GM21529 (cell line): ENCODE measurements at regions not wholly inside any gene's neighbourhood (a gene's known extent, or its start where the extent isn't known, plus 50 kb on each side); places are given as distances from the start of the nearest gene placed in this dataset.
A peak's percentile ranks its signal among the peaks of the same experiment; 100 is the strongest.
"Not testable (repeated sequence)": the region's sequence is repeated elsewhere in the genome, so short reads cannot be mapped to it uniquely, and the experiment has no call there.

Experiments
- ATAC-seq: cut with Tn5 transposase; IDR thresholded peaks from one replicate; pipeline ENCODE4 v1.9.1; 2021; ENCODE audit not compliant: unreplicated experiment

DNA sequence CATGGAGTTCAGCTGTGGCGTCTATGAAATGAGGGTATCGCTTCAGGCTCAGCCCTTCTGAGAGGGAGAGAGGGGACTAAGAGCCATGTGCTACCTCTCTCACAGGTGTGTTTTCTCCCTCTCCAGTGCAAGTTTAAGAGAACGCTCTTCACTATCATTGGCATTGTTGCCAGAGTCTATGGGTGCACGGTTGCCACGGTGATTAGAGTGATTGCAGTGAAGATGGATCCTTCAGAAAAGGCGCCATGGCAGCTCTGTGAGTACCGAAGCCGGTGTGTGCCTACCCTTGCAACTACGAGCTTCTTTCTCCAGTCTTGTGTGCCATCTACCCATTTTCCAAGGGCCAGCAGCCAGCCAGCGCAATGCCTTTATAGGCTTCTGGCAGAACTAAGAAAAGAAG lies 290.5 kb downstream of the OMA1 start:
- ATAC-seq = no peak

DNA sequence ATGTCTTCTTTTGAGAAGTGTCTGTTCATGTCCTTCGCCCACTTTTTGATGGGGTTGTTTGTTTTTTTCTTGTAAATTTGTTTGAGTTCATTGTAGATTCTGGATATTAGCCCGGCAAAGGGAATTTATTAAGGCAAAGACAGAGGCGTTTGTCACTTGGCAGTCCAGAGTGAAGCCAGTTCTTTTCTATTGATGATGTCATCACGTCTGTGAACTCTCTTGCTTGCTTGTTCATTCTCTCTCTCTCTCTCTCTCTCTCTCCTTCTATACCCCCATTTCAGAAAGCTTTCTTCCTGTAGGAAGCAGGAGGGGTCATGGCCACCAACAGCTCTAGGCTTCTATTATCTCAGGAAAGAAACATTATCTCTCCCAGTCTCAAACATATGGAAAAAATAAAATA lies 291.3 kb downstream of the OMA1 start:
- no peak for ATAC-seq

DNA sequence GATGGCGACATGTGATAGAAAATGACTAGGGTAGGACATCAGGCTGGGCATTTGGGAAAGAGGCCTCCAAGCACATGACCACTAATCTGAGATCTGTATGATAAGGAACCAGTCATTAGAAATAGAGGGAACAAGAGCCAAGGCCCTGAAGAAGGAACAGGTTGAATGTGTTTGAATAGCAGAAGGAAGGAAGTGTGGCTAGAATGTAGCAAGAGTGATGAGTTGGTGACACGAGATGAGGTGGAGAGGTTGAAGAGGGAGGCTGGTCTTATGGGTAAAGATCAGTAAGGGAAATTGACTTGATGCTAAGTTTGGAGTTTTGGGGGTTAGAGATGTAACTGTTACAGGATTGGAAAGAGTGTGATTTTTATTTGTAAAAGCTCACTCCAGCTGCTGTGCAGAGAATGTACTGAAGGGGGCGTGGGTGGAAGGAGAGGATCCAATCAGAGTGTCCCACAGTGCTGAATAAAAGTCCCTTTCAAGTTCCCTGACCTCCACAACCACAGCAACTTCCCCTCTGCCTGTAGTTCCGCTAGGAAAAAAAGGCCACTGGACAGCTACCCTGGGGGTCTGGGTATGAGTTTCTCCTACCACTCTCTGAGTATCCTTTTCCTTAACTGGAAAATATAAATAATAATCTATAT lies 295.0 kb downstream of the OMA1 start:
- no peak for ATAC-seq

DNA sequence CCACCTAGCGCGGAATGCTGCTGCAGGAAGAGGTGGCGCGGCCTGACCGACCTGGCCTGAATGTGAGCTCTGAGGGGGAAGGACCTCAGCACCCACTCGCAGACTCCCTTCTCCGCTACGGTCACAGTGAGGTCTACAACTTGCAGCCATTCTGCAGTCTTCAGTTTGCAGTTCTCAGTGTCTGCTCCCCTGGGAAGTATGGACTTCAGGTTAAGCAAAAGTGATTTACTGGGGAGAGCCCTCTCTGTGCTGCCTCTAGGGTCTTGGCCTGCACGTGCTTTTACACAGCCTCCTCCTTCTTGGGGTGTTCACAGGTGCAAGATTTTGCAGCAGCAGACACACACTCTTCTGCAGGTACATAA lies 296.0 kb downstream of the OMA1 start:
- ATAC-seq = no peak

DNA sequence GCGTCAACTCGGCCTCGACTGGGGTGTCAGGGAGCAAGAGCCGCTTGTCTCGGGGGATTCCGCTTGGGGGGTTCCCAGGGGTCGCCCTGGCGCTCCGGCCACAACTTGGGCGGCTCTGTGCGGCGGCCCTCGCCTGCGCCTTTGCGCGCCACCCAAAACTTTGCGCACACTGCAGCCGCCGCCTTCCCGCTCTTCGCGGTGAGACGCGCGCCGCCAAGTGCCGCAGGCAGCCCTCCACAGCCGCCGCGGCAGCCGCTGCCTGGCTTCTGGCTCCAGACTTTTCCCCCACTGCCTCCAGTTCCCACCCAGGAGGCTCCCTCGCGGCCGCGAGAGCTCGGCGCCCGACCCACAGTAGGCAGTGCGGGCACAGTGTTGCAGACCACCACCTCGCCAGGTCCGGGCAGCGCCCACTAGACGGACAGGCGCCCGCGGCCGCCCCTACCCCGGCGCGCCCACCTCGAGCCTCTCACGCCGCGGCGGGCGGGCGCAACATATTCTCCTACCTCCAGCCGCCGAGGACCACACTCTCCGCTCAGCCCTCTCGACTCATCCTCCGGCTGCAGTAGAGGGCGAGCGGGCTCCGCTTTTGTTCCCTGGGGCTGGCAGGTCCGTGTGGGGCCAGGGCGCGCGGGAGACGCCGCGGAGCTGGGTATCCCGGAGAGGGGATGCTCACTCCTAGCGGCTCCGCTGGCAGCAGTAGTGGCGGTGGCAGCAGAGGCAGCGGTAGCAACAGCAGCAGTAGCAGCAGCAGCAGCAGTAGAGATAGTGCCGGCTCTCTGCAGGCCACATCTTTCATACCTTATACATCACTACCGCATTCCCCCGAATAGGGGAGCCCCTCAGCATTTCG lies 296.6 kb downstream of the OMA1 start:
- ATAC-seq = peak; percentile 58

DNA sequence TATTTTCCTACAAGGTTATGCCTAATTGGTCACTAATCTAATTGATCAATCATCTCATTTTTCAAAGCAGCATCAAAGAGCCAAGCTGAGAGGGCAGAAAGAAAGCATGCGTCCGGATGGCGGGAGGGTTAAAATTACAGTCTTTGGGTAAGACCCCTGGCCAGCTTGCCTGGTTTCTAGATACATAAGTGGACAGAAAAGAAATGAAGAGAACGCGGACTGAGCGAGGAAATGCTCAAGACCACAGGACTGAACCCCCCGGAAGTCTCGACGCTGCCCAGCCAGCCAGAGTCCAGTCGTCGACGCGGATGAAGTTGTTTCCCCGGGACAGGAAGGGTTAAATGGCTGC lies 297.2 kb downstream of the OMA1 start:
- ATAC-seq = no peak

DNA sequence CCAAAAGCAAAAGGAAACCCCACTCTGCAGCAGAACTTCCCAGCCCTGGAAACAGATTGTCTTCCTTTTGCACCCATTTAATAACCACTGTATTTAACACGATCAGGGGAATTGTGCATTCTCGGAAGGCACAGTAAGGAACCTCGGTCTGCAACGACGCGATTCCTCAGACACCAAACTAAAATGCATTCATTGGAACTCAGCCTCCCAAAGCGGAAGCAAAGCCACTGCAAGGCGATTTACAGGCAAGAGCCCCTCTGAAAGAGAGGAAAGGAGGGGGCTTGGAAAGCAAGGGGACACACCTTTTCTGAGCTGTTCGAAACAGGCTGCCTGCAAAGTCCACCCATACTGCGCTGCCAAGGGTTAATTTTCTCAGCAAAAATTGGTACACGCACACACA lies 297.7 kb downstream of the OMA1 start:
- ATAC-seq = no peak

DNA sequence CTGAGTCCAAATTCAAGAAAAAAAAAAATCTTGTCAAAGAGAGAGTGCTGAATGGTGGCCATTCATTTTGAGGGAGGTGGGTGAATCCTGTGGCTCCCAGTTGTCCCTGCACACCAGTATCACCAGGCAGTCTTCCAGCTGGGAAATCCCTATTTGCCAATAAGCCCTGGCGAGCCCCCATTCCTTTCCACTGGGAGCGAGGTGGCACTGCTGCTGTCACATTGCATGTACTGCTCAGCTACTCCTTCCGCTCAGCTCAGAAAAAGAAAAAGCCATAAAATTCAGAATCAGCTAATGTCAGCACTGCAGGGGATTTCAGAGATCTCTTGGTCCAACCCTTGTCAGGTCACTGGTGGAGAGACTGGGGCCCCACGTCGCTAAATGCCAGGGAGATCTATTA lies 298.5 kb downstream of the OMA1 start:
- ATAC-seq = no peak

DNA sequence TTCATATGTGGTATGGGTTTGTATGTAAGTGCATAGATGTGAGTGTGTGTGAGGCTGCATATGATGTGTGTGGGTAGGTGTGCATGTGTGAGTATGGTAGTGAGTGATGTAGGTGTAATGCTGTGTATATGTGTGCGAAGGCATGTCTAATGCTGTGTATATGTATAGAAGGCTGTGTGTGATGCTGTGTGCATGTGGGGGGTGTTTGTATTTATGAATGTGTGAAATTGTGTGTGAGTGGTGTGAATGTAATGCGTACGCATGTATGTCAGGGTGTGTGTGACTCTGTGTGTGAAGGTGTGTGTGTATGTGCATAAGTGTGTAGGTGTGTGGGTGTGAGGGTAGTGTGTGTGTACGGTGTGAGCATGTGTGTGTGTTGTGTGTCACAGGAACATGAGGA lies 300.0 kb downstream of the OMA1 start:
- no peak for ATAC-seq

DNA sequence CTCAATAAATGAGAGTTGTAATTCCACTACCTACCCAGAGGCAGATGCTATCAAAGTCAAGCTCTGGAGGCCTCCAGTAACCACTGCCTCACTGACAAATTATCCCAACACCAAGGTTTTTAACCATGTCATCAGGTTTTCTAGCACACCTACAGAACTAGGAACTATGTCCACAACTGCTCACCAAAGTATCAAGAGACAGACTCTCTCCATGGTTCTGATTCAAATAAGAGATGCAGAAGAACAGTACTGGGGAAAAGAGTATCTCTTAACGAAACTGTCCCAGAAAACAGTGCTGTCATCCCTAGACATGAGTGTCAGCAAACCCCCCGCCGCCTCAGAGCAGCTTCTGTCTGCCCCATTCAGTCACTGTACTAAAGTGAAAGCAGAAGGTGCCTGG lies 301.7 kb downstream of the OMA1 start:
- ATAC-seq = no peak

DNA sequence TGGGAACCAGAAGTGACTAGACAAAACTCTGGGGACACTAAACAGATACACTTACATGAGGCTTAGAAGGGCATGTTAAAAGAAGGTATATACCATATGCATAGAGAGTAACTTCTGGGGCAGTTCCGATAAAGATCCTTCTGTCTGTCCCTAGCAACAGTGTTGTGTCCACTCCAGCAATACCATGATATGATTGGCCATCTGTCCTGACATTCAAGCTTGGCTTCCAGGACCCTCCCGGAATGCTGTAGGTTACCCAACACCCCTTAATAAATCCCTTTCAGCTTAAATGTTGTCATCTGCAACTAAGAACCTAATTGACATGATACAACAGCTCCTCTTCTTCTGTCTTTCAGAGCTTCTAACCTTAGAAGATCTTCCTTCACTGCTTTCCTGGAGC lies 307.7 kb downstream of the OMA1 start:
- ATAC-seq = no peak

DNA sequence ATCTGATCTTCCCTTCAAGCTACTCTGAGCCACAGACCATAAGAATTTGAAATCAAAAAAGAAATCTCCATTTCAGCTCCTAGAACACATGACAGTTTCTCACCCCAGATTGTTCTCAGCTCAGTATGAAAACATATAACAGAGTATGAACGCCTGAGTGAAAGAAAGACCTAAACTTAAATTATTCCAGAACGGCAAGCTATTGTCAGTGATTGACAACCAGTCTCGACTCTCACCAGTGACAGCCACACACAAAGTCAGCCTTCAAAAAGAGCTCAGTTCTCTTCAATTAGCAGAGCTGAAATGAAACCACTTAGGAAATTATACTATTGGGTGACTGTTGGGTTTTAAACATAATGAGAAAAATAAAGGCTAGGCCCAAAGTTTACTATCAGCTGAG lies 312.8 kb downstream of the OMA1 start:
- no peak for ATAC-seq

DNA sequence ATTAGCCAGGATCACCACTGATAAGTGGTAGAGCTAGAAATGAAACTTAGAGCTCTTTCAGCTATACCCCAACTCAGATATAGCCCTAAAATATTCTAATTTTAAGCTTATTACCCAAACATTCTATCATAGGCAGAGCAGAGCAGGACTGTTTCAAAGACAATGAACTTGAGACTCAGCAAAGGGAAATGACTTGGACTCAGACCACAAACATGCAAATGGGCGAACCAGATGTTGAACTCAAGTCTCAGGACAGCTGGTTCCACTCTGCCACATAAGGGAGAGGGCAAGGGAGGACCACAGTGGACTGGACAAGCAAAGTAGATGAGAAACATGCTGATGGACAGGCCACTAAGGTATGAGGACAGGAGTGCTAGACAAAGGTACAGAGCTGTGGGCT lies 315.3 kb downstream of the OMA1 start:
- no peak for ATAC-seq

DNA sequence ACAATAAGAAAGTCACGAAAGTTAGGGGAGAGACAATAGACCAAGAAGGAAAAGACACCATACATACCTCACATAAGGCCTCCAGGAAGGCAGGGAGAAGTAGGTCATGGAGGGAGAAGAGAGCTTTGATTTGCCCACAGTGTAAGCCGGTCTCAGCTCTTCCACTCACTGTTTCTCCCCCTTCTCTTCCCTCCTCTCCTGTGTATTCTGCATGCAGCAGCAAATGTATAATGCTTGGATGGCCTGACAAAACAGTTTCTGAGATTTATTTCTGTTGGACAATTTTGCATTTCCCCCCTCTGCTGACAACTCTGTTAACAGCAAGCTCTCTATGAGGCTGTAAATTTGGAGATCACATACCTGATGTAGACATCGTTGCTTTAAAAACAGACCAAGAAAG lies 318.9 kb downstream of the OMA1 start:
- no peak for ATAC-seq

DNA sequence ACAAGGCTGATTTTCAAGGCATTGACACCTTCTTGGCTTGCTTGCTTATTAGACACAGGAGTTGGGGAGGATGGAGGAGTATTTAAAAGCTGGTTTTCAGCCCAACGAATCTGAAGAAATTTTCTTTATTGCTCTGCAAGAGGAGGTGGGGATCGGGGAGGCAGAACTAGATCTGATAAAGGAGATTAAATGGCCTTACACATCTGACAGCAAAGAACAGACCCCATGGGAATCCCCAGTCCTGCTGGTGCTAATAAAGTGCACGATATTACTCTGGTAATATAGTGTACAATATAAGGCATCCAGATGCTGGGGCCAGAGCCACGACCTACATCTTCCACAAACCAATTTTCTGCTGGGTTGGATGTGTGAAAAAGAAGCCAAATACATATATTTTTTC lies 323.0 kb downstream of the OMA1 start:
- ATAC-seq = no peak

DNA sequence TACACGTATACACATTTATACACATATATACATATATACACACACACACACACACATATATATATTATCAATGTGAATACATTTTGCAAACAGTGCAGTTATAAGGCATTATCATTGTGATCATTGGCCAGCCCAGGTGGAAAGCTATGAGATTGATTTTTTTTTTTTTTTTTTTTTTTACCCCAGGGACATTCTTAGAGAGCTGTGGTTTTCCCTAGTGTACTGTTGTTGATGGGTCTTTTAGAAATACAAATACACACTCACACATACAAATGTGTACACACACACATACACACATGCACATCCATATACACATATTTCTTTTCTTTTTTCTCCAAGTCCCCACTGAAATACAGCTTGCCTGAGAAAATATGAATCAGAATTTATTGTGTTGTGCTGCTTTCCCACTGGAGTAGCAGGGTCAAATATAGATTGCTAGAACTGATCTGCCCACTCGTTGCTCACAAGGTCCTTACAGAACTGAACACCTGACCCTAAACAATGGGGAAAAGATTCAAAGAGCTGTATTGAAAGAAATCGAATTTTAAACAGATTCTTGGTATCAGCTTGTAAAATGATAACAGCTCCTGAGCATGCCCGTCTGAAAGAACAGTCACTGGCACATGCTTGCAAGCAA lies 325.6 kb downstream of the OMA1 start:
- no peak for ATAC-seq

DNA sequence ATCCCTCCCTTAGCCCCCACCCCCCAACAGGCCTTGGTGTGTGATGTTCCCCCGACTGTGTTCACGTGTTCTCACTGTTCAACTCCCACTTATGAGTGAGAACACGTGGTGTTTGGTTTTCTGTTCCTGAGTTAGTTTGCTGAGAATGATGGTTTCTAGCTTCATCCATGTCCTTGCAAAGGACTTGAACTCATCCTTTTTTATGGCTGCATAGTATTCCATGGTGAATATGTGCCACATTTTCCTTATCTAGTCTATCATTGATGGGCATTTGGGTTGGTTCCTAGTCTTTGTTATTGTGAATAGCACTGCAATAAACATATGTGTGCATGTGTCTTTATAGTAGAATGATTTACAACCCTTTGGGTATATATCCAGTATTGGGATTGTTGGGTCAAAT lies 330.4 kb downstream of the OMA1 start:
- not testable (repeated sequence) for ATAC-seq

DNA sequence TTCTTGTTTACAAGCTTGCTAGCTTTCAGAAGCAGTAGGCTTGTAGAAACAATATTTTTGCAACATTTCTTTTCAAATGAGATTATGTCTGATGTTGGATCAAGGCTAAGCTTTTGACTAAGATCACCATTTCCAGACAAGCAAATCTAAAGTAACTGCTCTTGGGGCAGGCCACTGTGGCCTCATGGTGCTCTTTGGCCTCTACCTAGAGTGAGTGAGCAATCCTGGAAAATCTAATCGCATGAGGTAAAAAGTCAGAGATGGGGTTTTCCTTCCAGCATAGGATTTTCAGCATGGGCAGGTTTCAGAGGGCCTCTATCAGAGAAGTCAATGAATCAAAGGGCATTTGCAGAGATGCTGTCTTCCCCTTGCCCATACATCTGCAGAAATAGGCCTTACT lies 331.9 kb downstream of the OMA1 start:
- no peak for ATAC-seq

DNA sequence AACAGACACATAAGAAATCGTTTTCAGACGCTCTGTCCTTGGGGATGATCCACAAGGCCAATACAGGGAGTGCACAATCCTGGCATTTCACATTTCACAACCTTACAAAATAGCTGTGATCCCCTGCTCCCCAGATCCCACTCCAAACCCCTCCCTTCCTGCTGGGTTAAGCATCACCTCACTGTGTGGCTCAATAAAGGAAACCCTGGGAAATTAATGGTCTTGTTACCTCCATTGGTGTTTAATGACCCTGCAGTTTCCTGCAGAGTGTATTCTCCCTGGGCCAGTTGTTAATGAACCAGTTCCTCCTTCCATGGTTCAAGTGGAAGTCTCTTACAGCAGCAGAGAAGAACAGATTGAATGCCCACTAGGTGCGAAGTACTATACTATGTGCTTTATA lies 334.7 kb downstream of the OMA1 start:
- no peak for ATAC-seq

DNA sequence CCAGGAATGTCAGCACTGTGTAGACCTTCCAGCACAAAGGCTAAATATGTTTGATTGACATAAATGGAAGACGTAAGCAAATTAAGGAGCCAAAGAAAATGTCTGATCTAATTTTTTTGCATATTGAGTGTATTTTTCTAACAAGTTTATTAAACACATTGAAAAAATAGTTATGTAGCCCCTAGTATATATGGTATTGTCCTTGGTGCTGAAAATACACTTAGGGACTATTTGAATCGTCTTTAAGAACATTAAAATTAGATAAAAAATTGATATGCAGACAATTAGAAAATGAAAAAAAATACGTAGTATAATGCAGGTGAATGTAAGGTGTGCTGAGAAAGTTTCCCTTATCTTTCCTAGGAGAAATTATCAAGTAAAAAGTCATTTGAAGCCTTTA lies 337.0 kb downstream of the OMA1 start:
- ATAC-seq = no peak

DNA sequence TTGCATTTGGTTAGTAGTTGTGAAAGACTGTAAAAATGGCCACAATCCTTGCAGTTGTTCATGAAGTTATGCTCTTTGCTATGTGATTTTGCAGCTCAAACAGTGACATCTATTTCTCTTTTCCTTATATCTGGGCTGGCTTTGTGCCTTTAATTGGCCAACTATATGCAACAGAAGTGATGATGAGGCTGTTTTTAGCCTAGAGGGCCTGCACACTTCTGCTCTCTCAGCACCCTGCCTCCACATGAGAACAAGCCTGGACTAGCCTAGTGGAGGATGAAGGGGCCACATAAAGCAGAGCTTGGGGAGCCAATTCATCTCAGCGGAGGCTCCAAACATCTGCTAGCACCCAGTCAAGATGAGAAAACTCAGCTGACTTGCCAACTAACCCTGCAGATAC lies 339.8 kb downstream of the OMA1 start:
- no peak for ATAC-seq

DNA sequence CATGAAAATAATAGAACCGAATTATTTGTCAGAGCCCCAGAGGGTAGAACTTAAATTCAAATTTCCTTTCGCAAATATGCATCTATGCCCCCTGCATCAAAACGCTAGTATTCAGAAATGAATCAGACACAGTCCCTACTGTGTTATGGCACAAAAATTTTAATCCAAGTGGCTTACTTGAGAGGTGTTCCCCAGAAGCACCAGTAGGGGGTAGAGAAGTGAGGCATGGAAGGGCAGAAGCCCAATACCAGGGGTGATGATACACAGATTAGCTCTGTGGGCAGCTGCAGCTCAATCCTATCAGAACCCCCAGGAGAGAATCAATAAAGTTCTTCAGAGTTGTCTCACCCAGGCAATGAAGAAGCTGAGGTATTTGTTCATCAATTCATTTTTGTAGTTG lies 342.2 kb downstream of the OMA1 start:
- no peak for ATAC-seq
